ENCODE measurements at regions not wholly inside any gene's neighbourhood (a gene's known extent, or its start where the extent isn't known, plus 50 kb on each side); places are given as distances from the start of the nearest gene placed in this dataset.
A peak's percentile ranks its signal among the peaks of the same experiment; 100 is the strongest.

DNA sequence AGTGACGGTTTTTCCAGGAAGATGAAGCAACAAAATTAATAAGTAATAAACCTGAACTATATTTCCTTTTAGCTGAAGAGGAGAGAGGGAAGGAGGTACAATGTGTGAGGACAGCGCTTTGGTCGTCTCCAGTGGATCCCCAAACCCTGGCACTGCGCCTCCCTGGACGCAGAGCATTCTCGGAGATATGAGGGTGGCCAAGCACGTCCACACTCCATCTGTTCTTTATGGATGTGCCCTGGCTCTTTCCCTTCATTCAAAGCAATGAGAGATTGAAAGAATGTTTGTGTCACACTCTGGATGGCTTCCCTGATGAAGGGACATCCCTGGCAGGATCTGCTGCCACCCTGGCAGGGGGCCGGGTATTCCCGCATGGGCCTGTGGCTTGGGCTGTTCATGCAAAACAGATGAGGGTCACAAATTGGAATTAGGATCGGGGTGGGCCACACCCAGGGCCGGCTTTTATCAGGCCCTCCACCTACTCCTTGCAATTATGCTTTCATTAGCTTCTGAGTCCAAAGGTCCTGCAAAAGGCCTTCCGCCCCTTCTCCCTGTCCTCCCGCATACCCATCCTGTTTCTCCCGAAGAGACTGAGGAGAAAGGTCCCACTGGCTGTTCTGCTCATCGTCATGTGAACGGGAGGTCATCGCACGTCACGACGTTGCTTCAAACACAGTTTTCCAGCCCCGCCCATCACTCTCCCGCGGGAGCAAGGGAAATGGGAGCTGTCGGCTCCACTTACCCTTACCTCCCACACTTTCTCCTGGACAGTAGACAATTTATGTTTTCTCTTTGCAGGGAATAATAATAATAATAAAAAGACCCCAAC lies 286.1 kb upstream of the IRX4 start:
- WGBS, 10 experiments: 2 to 100% (median 64%) methylated on average over 3 to 20 of the region's 24 CpGs
- Histone ChIP-seq H3K4me1 (replicated peaks in 1 of 2) (peaks cover 0 to 38% of the 10 kb centered on the region in 2 donors), H3K27ac (no peak overlapping the region), H3K4me3 (no peak overlapping the region)
- ATAC-seq (replicated peaks in 6 of 8): peak in 3 of 8 experiments; percentile 3 to 18 (median 12)
- in situ Hi-C loops (cut with MboI; ENCODE audit: low pct_unique_long_range_greater_than_20kb in 2 of 9, low sequenced_read_pairs in 9 of 9, unreplicated experiment in 9 of 9): loop anchor here in 1 of 9 experiments (25.0 kb wide), 1 partner anchor 432 kb away; no protein-coding TSS in a partner anchor

DNA sequence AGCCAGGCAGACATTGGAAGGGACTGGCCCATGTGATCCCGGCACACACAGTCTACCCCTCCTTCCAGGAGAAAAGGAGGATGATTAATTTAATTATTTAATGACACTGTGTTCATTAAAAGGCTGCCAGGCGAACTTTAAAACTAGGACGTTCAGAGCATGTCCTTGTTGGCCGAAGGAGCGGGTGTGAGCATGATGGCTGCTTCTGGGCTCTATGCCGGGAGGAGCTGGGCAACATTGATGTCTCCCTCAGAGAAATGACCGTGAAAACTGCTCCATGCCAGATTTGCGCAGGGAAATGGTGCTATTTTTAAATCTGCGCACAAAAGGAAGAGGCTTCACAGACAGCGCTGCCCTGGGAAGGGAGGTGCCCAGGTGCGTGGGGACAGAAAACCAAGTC lies 284.9 kb upstream of the IRX4 start:
- Histone ChIP-seq H3K4me3 (no peak overlapping the region), H3K4me1 (replicated peaks in 1 of 2) (peaks cover 0 to 27% of the 10 kb centered on the region in 2 donors), H3K27ac (no peak overlapping the region)
- 43 to 100% (median 79%) methylated on average over 1 to 7 of the region's 11 CpGs; no CpG with 5 or more reads in 2 of the 10 experiments for WGBS, 10 experiments
- in situ Hi-C loops (cut with MboI; ENCODE audit: low pct_unique_long_range_greater_than_20kb in 2 of 9, low sequenced_read_pairs in 9 of 9, unreplicated experiment in 9 of 9): loop anchor here in 1 of 9 experiments (25.0 kb wide), 1 partner anchor 430 kb away; no protein-coding TSS in a partner anchor
- ATAC-seq (replicated peaks in 6 of 8): no peak

DNA sequence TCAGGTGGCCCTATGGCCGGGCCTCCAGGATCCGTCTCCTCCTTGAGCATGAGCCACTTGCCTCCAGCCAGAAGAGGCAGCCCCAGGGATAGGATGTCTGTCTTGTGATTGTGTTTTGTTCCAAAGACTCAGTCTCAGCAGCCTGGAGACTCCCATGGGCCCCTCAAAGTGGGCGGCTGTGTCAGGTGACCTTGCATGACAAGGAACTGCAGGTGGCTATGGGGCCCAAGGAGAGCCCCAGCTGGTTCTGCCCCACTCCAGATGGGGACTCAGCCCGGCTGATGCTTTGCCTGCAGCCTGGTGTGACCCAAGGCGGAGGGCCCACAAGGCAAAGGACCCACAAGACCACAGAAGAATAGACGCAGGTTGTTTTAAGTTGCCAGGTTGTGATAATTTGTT lies 284.3 kb upstream of the IRX4 start:
- in situ Hi-C loops (cut with MboI; ENCODE audit: low pct_unique_long_range_greater_than_20kb in 2 of 9, low sequenced_read_pairs in 9 of 9, unreplicated experiment in 9 of 9): loop anchor here in 1 of 9 experiments (25.0 kb wide), 1 partner anchor 430 kb away; no protein-coding TSS in a partner anchor
- WGBS, 10 experiments: 63 to 100% (median 90%) methylated on average over 1 to 4 of the region's 6 CpGs; no CpG with 5 or more reads in 6 of the 10 experiments
- Histone ChIP-seq H3K4me1 (replicated peaks in 1 of 2) (peaks cover 0 to 26% of the 10 kb centered on the region in 2 donors), H3K27ac (no peak overlapping the region), H3K4me3 (no peak overlapping the region)
- no peak for ATAC-seq (replicated peaks in 6 of 8)

DNA sequence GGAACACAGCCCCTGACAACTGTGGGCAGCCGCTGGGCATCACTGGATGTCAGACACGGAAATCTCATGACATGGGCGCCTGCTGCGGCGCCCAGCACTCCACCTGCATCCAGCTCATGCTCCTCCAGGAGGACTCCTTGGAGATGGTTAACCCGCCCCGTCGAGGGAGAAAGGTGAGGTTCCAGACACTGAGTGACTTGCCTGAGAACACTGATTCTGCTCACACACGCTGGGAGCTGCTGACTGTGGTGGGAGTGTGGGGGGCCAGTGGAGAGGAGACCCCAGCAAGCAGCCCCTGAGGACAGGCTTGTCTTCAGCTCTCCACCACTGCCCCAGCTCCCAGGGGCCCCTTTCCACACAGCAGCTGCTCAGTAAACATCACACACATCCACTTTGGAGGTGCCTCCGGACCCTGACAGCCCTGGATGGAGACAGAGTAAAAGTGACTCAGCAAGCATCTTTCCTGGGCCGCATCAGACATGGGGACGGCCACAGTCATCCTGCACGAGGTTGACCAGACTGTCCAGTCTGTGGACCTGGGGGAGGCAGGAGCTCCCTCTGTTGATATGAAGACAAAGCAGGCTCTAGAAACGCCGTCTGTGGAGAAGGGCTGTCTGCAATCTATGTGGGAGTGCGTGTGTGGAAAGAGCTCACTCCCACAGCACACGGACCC lies 283.7 kb upstream of the IRX4 start:
- Histone ChIP-seq H3K4me3 (no peak overlapping the region), H3K27ac (no peak overlapping the region), H3K4me1 (replicated peaks in 1 of 2) (peaks cover 0 to 26% of the 10 kb centered on the region in 2 donors)
- 60 to 100% (median 83%) methylated on average over 1 to 4 of the region's 17 CpGs; no CpG with 5 or more reads in 3 of the 10 experiments for WGBS, 10 experiments
- ATAC-seq (replicated peaks in 6 of 8): no peak
- in situ Hi-C loops (cut with MboI; ENCODE audit: low pct_unique_long_range_greater_than_20kb in 2 of 9, low sequenced_read_pairs in 9 of 9, unreplicated experiment in 9 of 9): loop anchor here in 1 of 9 experiments (25.0 kb wide), 1 partner anchor 429 kb away; no protein-coding TSS in a partner anchor

DNA sequence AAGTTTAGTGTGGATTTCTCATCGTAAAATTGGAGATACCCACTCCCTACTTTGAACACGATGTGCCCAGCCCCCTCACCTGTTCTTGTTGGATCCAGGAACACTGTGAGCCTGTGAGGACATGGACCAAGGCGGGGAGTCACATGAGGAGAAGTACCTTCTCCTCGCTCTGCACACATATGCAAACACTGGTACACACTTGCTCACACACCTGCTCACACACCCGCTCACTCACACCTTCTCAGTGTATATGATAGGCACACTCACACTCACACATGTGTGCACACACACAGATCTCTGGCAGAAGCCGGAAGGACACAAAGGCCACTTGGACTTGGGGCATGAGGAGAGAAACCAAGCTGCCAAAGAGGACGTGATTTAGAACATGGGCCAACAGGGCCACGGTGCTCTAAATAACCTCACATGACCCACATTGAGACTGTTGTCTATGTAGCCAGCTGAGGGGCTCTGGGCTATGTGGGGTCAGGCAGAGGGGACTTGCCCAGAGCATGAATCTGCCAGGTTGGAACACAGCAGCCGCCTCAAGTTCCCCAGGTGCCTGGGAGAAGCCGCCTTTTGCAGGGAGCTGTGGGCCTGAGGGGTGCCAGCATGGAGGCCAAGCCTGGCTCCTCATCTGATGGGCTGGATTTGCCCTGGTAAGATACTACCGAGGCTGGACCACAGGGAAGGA lies 283.0 kb upstream of the IRX4 start:
- Histone ChIP-seq H3K27ac (no peak overlapping the region), H3K4me3 (no peak overlapping the region), H3K4me1 (replicated peaks in 1 of 2) (peaks cover 0 to 20% of the 10 kb centered on the region in 2 donors)
- in situ Hi-C loops (cut with MboI; ENCODE audit: low pct_unique_long_range_greater_than_20kb in 2 of 9, low sequenced_read_pairs in 9 of 9, unreplicated experiment in 9 of 9): loop anchor here in 1 of 9 experiments (25.0 kb wide), 1 partner anchor 428 kb away; no protein-coding TSS in a partner anchor
- whole genome bisulfite sequencing, 10 experiments: 20 to 90% (median 70%) methylated on average over 1 to 6 of the region's 11 CpGs; no CpG with 5 or more reads in 3 of the 10 experiments
- no peak for ATAC-seq (replicated peaks in 6 of 8)

DNA sequence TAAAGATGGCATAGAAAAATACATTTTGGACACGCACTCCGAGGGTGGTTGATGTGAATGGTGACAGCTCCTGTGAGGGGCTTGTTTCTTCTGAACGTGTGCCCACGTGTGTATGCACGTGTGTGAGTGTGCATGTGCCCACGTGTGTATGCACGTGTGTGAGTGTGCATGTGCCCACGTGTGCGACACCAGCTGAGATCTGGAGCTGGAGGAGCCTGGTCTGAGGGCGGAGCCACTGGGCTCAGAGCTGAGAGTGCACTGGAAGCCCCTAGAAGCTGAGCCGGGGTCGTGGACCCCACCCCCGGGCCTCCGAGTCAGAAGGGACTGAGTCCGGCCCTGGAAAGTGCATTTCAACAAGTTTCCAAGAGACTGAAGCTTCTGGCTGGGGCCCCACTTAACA lies 282.5 kb upstream of the IRX4 start:
- in situ Hi-C loops (cut with MboI; ENCODE audit: low pct_unique_long_range_greater_than_20kb in 2 of 9, low sequenced_read_pairs in 9 of 9, unreplicated experiment in 9 of 9): loop anchor here in 1 of 9 experiments (25.0 kb wide), 1 partner anchor 428 kb away; no protein-coding TSS in a partner anchor
- Histone ChIP-seq H3K4me3 (no peak overlapping the region), H3K27ac (no peak overlapping the region), H3K4me1 (replicated peaks in 1 of 2) (peaks cover 0 to 14% of the 10 kb centered on the region in 2 donors)
- ATAC-seq (replicated peaks in 6 of 8): no peak
- WGBS, 10 experiments: 12 to 100% (median 77%) methylated on average over 2 to 9 of the region's 15 CpGs; no CpG with 5 or more reads in 3 of the 10 experiments

DNA sequence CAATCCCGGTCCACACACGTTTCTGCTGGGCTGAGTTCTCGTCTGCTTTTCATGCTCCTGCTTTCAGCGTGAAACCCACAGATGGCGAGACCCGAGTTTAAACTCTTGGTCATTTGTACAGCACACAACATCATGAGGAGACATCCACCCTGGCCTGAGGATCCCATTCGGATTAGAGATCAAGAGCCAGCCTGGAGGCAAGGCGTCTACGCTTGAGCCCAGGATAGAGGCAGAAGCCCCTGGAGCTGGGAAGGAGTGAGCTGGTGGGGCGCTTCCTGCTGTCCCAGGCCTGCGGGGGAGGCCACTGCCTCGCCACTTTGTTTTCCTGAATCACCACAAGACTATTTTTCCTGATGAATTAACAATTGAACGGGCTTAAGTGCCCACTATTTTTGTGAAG lies 281.9 kb upstream of the IRX4 start:
- ATAC-seq (replicated peaks in 6 of 8): no peak
- 21 to 68% (median 33%) methylated on average over 1 to 9 of the region's 13 CpGs; no CpG with 5 or more reads in 3 of the 10 experiments for WGBS, 10 experiments
- Histone ChIP-seq H3K4me3 (no peak overlapping the region), H3K4me1 (replicated peaks in 1 of 2) (peaks cover 0 to 8% of the 10 kb centered on the region in 2 donors), H3K27ac (no peak overlapping the region)
- in situ Hi-C loops (cut with MboI; ENCODE audit: low pct_unique_long_range_greater_than_20kb in 2 of 9, low sequenced_read_pairs in 9 of 9, unreplicated experiment in 9 of 9): loop anchor here in 1 of 9 experiments (25.0 kb wide), 1 partner anchor 427 kb away; no protein-coding TSS in a partner anchor

DNA sequence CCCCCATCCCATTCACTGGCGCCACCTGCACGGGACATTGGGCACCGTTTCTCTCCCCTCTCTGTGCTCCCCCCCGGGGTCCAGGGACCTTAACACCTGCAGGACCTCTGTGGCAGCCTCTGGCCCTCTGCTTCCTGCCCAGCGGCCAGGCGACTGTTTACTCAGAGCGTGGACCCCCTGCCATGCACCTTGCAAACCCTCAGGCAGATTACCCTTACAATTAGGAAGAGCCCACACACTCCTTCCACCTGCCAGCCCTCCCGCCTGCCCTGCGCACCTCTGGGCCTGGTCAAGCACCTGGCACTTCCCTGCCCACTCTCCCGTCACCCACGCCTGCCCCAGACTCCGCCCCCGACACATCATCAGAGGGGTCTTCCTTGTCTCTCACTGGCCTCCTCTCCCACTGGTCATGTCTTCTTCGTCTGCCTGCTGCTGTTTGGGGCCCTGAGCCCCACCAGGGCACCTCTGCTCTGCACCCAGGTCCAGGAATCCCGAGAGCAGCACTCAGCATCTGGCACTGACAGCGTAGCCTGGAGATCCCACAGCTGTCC lies 281.3 kb upstream of the IRX4 start:
- H3K27ac ChIP-seq: no peak overlapping the region
- 32 to 79% (median 72%) methylated on average over 1 to 6 of the region's 16 CpGs; no CpG with 5 or more reads in 5 of the 10 experiments for WGBS, 10 experiments
- in situ Hi-C loops (cut with MboI; ENCODE audit: low pct_unique_long_range_greater_than_20kb in 2 of 9, low sequenced_read_pairs in 9 of 9, unreplicated experiment in 9 of 9): loop anchor here in 1 of 9 experiments (25.0 kb wide), 1 partner anchor 427 kb away; no protein-coding TSS in a partner anchor
- no peak overlapping the region for H3K4me3 ChIP-seq
- no peak for ATAC-seq (replicated peaks in 6 of 8)
- peaks cover 0 to 3% of the 10 kb centered on the region in 2 donors for H3K4me1 ChIP-seq (replicated peaks in 1 of 2)

DNA sequence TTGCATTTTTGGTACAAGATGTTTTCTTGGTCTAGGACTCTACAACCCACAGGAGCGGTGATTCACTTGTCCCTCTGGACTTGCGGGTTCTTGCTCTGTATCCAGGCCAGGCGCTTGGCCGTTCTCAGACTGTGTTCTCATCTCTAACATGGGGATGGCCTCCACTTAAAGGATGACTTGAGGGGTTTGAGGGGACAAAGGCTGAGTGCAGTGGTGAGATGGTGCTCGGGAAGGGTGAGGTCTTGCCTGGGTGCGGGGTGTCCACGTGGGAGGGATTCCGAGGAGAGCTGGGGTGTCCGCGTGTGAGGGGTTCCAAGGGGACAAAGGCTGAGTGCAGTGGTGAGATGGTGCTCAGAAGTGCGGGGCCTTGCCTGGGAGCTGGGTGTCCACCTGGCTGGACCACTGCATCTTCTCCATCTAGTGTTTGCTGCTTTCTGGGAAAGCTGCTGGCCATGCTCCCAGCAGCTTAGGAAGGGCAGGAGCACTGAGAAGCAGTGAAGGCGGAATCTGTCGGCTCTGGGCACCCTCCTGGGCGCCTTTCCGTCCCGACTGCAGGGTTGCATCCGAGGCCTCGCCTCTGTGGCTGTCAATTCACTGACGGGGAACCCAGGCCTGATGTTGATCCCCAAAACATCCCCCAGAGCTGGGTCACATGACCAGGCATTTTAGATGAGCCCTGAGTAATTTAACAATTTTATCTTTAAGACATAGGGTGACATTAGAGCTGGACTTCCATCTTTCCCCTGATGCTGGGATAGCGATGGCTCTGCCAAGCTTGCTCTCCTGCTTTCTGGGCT lies 280.5 kb upstream of the IRX4 start:
- in situ Hi-C loops (cut with MboI; ENCODE audit: low pct_unique_long_range_greater_than_20kb in 2 of 9, low sequenced_read_pairs in 9 of 9, unreplicated experiment in 9 of 9): loop anchor here in 1 of 9 experiments (25.0 kb wide), 1 partner anchor 426 kb away; no protein-coding TSS in a partner anchor
- Histone ChIP-seq H3K4me3 (no peak overlapping the region), H3K4me1 (replicated peaks in 1 of 2) (no peaks in the 10 kb centered on the region), H3K27ac (no peak overlapping the region)
- no peak for ATAC-seq (replicated peaks in 6 of 8)
- 30 to 100% (median 80%) methylated on average over 1 to 6 of the region's 20 CpGs; no CpG with 5 or more reads in 2 of the 10 experiments for WGBS, 10 experiments

DNA sequence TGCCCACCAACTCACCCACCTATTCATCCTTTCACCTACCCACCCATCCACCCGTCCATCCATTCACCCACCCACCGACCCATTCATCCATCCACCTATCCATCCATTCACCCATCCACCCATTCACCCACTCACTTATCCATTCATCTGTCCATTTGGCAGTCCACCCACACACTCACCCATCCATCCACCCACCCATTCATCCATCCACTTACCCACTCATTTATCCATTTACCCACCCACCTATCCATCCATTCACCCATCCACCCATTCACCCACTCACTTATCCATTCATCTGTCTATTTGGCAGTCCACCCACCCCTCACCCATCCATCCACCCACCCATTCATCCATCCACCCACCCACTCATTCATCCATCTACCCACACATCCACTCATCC lies 278.1 kb upstream of the IRX4 start:
- Histone ChIP-seq H3K4me3 (no peak overlapping the region), H3K27ac (no peak overlapping the region), H3K4me1 (replicated peaks in 1 of 2) (no peaks in the 10 kb centered on the region)
- 0% methylated on average over 1 of the region's 2 CpGs; no CpG with 5 or more reads in 9 of the 10 experiments for WGBS, 10 experiments
- ATAC-seq (replicated peaks in 6 of 8): no peak
- in situ Hi-C loops (cut with MboI; ENCODE audit: low pct_unique_long_range_greater_than_20kb in 2 of 9, low sequenced_read_pairs in 9 of 9, unreplicated experiment in 9 of 9): loop anchor here in 1 of 9 experiments (25.0 kb wide), 1 partner anchor 424 kb away; no protein-coding TSS in a partner anchor

DNA sequence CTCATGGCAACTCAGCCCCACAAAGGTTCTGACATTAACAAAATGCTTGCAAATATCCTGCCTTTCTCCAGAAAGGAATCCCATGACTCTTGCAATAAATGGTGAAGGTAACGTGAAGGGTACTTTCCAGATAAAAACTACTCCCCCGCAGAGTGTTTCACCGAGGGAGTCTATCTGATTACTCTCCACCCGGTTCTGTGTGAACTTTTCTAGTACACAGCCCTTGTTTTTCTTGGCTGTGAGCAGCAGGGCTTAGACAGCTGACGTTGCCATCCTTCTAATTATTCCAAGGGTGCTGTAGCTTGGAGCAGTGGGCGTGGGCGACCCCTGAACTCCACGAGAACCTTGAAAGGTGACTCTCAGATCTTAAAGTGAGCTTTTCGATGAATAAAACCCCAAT lies 276.0 kb upstream of the IRX4 start:
- H3K4me3 ChIP-seq: no peak overlapping the region
- no peak overlapping the region for H3K27ac ChIP-seq
- ATAC-seq (replicated peaks in 6 of 8): no peak
- no peaks in the 10 kb centered on the region for H3K4me1 ChIP-seq (replicated peaks in 1 of 2)
- 0 to 70% (median 50%) methylated on average over 1 to 9 of the region's 9 CpGs; no CpG with 5 or more reads in 3 of the 10 experiments for WGBS, 10 experiments
- in situ Hi-C loops (cut with MboI; ENCODE audit: low pct_unique_long_range_greater_than_20kb in 2 of 9, low sequenced_read_pairs in 9 of 9, unreplicated experiment in 9 of 9): loop anchor here in 1 of 9 experiments (25.0 kb wide), 1 partner anchor 421 kb away; no protein-coding TSS in a partner anchor

All from motor neuron (in vitro differentiated cells).